HG03354 (cell line): ENCODE measurements at regions not wholly inside any gene's neighbourhood (a gene's known extent, or its start where the extent isn't known, plus 50 kb on each side); places are given as distances from the start of the nearest gene placed in this dataset.

ENCODE experiments used
- ATAC-seq: cut with Tn5 transposase; IDR thresholded peaks from one replicate; pipeline ENCODE4 v1.9.1; 2021; ENCODE audit warnings: mild to moderate bottlenecking; ENCODE audit not compliant: unreplicated experiment, poor library complexity, severe bottlenecking

DNA sequence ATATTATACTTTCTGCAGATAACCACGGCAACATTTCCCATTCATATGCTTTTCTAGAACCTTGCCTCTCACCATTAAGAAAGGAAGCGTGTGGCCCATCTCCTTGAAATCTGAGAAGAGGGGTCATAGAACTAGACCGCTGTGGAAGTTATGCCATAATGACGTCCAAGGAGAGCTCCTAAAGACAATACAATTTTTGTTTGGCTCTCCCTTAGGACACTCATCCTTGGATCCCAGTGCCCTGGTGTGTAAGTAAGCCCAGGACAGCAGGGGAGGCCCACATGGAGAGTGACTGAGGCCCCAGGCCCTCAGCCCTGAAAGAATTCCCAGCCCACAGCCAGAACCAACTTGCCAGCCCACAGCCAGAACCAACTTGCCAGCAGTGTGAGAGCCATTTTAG lies 379.6 kb downstream of the FOXA2 start:
- ATAC-seq = no peak

DNA sequence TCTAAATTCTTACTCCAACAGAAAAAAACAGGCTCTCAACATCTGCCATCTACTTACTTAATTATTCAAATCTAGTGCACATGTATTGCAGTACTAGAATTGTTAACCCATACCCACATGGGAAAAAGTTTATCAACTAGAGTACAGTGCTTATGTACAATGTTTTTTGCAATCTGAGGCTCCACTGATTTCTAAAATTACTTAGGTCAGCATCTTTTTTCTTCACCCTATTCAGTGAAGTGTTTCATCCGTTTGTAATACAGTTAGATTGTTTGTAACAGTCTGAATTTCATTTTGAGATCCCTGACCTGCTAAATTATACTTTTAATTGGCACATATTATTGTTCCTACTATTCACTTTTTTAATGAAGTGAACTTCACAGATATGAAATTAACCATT lies 402.2 kb downstream of the FOXA2 start:
- no peak for ATAC-seq

DNA sequence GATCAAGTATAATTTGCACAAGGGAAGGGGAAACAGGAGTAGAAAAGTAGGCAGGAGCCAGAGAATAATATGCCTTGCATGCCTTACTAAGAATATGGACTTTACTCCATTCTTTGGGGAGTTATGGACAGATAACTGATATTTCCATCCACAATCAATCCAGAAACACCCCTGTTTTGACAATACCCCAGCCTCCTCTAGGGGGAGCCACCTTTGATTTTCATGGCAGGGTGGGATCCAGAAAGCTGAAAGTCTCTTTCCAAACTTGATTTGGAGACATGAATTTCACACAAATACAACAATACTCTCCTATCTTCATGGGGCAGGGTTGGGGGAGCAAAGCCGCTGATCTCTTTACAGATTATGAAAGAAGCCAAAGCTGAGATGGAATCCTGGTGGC lies 404.1 kb downstream of the FOXA2 start:
- ATAC-seq = no peak

DNA sequence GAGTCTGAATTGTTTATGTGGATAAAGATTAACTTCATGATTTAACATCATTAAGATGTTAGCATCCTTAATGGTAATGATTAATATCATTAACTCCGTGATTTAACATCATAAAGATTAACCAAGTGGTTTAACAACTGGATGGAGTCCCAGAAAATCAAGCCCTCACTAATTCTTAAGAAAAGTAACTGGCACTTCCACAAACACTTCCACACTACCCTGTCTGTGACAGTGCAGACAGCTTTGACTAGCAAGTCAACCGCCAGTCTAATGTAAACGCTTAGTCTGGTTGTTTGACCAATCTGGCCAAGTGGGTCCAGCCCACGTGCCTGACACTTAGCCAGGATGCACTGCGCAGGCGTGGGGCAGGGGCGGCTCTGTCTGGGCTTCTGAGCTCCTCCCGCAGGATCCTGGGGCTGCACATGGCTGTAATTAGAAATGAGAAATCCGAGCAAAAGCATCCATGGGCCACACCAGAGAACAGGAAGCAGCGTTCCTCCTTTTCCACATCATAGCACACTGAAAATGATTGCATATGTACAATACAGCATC lies 424.2 kb downstream of the FOXA2 start:
- no peak for ATAC-seq

DNA sequence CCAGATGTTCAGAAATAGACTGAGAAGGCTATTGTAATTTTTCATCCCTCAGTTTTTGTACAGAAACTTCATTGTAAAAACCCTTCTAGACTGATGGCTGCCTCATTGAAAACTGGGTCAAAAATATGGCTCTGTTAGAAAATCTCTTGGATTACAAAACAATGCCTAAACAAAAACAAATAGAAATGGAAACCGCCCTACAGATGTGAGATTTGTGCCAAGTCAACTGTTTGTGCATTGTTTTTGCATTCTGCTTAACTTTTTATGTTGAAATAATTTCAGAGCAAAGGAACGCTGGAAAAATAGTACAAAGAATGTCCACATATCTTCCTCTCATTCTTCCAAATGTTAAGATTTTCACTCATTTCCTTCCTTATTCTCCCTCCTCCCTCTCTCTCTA lies 425.1 kb downstream of the FOXA2 start:
- no peak for ATAC-seq

DNA sequence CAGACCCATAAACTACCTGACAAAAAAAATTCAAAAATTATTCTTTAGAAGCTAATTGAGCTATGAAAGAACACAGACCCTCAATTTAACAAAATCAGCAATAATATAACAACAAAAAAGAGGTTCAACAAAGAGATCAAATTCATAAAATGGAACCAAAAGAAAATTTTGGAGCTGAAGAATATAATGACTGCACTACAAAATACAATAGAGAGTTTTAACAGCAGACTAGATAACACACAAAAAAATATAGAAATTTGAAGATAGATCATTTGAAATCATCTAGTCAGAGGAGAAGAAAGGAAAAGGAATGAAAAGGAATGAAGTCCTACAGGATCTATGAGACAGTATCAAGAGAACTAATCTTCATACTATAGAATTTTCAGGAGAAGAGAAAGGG lies 422.1 kb downstream of the PAX1 start:
- ATAC-seq = no peak

DNA sequence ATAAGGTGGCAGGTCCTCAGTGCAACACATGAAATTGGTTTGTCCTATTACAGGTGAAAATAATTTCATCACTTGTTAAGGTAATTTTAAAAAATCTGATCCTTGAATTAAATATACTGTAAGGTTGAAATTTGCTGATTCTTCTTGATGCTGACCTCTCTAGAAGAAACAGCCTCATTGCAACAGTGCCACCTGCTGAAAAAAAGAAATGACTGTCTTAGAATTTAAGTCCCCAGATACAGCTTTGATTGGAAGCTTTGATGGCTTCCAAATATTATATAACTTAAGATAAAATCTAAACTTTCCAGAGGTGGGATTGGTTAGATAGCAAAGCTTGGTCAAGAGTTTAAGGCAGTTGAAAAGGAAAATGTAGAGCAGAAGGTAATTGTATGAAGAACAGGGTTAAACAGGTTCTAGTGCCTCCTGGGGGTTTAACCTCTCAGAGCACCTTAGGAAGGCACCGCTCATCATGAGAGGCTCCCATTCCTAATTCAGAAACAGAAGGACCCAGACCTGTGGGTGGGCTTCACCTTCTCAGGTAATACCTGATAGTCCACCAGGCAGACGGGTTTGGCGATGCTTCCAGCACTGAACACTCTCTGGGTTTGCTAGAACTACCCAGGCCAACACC lies 401.0 kb downstream of the PAX1 start:
- ATAC-seq = no peak

DNA sequence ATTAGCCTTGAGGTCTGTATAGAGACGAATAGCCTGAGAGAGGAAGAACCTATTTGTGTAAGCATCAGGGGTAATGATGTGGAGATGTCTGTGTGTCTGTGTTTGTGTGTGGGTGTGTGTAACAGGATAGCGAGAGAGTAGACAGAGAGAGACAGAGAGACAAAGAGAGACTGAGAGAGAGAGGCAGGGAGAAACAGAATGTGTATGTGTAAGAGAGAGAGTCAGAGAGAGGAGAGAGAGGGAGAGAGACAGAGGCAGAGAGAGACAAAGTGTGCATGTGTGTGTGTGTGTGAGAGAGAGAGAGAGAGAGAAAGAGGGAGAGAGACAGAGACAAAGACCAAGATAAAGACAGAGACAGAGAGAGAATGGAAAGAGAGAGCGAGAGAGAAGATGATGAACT lies 396.1 kb downstream of the PAX1 start:
- no peak for ATAC-seq

DNA sequence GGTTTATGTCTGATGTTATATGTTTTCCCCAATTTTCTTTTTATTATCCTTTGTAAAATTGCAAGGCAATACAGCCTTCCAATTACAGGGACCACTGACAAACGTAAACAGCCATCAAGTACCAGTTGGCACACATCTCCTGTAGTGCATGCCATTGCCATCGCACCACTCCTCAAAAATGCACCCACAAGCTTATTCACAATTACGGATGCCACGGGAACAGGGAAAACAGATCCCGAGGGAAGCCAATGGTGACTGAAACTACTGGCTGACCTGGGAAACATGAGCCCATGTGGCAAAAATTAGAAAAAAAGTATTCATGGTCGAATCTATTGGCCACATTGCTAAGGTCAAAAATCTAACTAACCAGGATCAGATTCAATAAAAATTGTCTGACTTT lies 395.2 kb downstream of the PAX1 start:
- no peak for ATAC-seq

DNA sequence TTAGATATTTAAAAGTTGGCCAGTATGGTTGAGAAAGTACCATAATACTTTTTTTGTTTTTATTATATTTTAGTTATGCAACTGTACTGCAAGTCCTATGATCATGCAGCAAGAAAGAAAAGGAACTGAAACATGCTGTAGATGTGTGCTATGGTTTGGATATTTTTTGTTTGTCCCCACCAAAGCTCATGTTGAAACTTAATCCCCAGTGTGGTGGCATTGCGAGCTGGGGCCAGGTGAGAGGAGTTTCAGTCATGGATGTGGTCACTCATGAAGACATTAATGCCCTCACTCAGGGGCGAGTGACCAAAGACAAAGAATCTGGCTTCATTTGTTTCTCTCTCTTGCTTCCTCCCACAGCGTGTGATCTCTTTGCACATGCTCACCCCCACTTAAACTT lies 393.9 kb downstream of the PAX1 start:
- no peak for ATAC-seq

DNA sequence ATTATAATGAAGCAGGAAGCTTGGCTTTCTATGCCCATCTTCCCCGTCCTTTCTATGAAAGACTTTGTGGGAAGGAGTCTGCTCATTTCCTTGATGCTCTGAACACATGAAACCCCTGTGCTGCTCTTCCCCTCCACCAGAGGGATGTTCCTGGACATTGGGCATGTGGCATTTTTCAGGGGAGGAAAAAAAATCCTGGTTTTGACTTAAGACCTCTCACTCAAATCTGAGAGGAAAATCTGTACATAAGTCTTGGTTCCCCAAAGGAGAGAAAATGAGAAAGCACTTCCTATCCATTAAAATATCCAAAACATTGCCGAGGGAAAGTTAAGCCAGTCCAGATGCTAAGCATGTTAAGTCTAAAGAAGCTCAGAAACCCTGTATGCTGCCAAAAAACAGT lies 393.0 kb downstream of the PAX1 start:
- no peak for ATAC-seq

DNA sequence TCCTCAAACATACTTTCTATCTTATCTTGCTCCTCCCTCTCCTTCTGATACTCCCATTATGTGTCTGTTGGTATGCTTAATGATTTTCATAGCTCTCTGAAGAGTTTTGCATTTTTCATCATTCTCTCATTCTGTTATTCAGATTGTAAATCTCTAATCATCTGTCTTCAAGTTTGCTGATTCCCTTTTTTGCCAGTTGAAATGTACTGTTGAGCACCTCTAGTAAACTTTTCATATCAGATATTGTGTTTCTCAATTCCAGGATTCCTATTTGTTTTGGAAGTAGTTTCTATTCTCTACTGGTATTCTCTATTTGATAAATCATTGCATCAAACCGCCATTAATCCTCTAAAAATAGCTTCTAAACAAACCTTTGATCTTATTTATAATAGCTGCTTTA lies 387.7 kb downstream of the PAX1 start:
- ATAC-seq = no peak

DNA sequence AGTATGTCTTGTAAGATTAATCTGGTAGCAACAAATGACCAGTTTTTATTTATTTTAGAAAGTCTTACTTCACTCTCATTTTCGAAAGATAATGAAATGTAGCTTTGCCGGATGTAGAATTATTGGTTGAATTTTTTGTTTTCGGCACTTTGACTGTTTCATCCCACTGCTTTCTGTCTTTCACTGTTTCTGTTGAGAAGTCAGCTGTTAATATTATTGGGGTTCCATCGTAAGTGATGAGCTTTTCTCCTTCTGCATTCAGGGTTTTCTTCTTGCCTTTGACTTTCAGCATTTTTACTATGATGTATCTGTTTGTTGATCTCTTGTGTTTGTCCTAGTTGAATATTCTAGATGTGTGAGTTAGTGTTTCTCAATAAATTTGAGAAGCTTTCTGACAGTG lies 383.4 kb downstream of the PAX1 start:
- no peak for ATAC-seq

DNA sequence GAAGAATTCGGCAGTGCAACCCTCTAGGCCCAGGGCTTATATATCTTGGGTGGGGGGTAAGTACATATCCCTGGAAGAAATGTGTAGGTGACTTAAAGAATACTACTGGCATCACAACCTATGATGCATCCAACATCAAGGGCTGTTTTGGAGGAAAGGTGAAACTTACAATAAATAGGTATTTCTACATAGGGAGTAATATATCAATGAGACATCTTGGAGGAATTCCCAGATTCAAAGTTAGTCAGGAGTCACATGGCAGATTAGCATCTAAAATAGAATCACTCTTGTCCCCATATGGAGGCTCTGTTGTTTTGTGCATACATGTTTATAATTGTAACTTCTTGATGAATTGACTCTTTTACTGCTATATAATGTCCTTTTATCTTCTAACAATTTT lies 375.5 kb downstream of the PAX1 start:
- no peak for ATAC-seq

DNA sequence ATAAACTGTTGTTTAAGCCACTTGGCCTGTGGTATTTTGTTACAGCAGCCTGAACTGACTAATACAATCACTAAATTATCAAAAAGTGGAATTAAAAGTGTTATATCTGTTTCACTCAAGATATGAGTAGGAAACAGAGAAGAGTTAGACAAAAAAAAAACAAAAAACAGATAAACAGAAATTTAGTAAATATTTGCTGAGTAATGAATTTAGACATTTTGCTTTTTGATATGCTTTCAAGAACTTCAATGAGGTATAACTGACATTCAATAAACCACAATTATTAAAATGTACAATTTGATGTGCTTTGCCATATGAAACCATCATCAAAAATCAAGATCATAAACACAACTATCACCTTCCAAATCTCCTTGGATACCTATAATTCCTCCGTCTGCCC lies 369.2 kb downstream of the PAX1 start:
- no peak for ATAC-seq

DNA sequence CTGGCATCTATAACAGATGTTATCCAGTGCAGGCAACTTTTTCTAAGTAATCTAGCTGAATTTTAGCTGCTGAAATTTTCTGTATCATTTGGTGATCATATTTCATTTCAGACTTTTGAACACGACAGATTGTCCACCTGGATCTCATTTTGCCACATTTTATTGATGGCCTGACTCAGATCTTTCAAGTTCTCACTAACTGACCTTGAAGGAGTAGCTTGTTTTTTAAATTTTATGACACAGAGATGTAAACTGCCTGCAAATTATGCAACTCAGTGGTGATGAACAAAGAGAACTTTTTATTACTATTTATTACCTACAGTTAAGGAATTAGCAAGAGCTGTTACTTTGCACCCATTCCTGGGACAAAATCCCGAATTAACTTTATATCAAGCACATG lies 366.4 kb downstream of the PAX1 start:
- no peak for ATAC-seq

DNA sequence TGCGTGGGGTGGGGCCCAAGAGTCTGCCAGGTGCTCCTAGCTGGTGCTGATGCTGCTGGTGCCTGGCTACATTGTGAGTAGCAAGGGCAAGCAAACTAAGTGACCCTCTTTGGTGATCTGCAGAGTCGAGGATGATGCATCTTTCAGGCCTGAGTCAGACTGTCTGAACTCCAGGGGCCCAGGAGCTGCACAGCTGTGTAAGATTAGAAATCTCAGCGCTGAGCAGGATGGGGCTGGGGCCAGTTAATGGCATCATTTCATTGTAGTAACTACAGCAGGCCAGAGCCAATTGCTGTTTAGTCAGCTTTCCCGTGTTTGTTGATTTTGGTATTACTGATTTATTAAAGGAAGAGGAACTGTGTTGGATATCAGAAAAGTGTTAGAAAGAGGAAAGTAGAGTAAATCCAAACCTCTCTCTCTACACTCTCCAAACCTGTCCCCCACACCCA lies 365.2 kb downstream of the PAX1 start:
- no peak for ATAC-seq

DNA sequence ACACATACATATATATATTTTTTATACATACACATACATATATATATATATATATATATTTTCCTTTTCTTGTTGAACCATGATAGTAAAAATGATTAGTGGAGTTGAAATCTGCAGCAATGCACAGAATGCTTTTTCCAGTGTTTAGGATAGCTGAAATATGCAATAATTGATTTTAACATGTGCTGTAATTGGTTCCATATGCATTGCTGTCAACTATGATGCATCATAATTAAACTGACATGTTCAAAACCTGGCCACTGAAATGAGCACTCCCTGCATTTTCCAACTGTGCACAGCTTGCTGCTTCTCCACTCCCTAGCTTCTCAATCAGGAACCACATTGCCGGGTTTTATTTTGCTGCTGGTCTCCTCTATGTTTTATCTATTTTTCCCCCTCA lies 358.3 kb downstream of the PAX1 start:
- no peak for ATAC-seq

DNA sequence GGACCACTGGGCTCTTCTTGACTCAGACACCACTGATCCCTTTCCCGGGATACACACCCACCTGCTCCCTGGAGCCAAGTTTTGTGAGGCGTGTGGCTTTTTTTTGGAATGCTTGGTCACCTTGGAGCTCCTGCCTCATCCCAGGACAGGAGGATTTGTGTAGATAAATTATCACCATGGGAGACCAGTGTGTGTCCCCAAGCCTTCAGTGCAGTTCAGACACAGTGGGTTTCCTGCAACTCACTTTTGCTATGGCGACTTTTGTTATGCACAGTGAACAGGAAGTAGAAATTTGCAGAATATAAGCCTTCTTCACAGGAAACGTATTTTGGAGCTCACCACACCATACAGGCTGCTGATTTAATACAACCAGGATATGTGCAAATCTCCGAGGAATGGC lies 357.4 kb downstream of the PAX1 start:
- no peak for ATAC-seq

DNA sequence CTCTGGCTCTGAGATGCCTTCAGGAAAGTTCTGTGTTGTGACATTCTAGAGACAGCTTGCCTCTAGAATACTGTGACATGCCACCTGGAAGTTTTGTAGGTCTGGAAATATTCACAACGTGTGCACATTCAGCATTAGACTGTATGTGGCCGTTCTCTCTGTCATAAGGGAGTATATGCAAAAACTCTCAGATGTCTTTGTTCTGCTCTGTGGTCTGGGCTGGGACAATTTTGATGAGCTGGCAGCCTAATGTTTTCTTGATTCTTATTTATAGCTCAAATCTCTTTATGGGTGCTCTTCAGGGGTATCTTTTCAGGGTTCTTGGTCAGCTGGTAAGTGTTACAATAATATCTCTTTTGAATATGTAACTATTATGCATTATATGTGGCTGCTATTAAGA lies 355.1 kb downstream of the PAX1 start:
- ATAC-seq = no peak

DNA sequence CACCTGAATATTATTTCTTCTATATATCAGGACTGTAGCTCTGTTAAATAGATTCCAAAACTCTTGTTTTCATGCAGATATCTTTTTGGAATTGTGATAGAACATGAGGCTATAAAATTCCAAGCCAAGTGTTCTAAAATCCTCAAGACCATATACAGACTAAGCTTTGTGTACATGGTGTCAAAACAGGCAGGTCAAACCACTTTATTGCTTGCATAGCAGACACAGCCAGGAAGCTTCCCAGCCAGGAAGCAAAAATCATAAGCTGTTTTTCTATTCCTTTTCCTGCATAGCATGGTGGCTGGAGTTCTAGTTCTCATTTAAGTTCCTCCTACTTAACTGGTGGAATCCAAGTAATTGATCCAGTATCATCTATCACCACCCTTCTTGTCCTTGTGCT lies 353.3 kb downstream of the PAX1 start:
- ATAC-seq = no peak

DNA sequence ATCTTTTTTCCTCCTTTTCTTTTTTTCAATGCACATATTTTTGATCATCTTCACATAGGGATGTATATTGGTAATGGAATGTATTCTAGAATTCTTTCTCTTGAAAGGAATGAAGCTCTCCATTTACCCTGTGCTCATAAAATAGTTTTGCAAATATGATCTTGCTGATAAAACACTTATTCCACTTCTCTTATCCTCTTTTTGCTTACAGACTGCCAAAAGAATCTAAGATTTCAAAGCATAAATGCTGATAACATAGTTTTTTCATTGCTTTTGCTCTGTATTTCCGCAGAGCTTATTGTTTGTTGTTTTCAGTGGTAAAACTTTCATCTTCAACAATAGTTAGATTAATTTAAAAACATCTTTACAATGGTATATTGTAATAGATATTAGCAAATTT lies 350.5 kb downstream of the PAX1 start:
- no peak for ATAC-seq
